ENCODE measurements at regions not wholly inside any gene's neighbourhood (a gene's known extent, or its start where the extent isn't known, plus 50 kb on each side); places are given as distances from the start of the nearest gene placed in this dataset.
"Not testable (repeated sequence)": the region's sequence is repeated elsewhere in the genome, so short reads cannot be mapped to it uniquely, and the experiment has no call there.

GRCh38 chr13:74256969-74257368 lies 122.8 kb upstream of the KLF12 start:
- no peak overlapping the region for H3K4me3 ChIP-seq (ENCODE audit: low read depth, low read length)
- no peak for TF ChIP-seq CTCF (IDR thresholded peaks at IDR 0.05; ENCODE audit: low read depth, low read length)

- no peak for TF ChIP-seq CTCF (IDR thresholded peaks at IDR 0.05; ENCODE audit: low read depth, low read length)
- no peak overlapping the region for H3K4me3 ChIP-seq (ENCODE audit: low read depth, low read length)
Measured at GRCh38 chr13:74253161-74253560, 119.0 kb upstream of the KLF12 start.

GRCh38 chr13:74251778-74252519 lies 117.7 kb upstream of the KLF12 start:
- no peak overlapping the region for H3K4me3 ChIP-seq (ENCODE audit: low read depth, low read length)
- TF ChIP-seq CTCF (IDR thresholded peaks at IDR 0.05; ENCODE audit: low read depth, low read length), result no peak

- TF ChIP-seq CTCF (IDR thresholded peaks at IDR 0.05; ENCODE audit: low read depth, low read length), result no peak
- no peak overlapping the region for H3K4me3 ChIP-seq (ENCODE audit: low read depth, low read length)
Measured at GRCh38 chr13:74250738-74251190, 116.6 kb upstream of the KLF12 start.

- TF ChIP-seq CTCF (IDR thresholded peaks at IDR 0.05; ENCODE audit: low read depth, low read length), result no peak
- H3K4me3 ChIP-seq (ENCODE audit: low read depth, low read length), result no peak overlapping the region
Measured at GRCh38 chr13:74248477-74248876, 114.3 kb upstream of the KLF12 start.

GRCh38 chr13:74246487-74246886 lies 112.3 kb upstream of the KLF12 start:
- TF ChIP-seq CTCF (IDR thresholded peaks at IDR 0.05; ENCODE audit: low read depth, low read length), result no peak
- H3K4me3 ChIP-seq (ENCODE audit: low read depth, low read length), result no peak overlapping the region

GRCh38 chr13:74243637-74244526 lies 109.7 kb upstream of the KLF12 start:
- no peak for TF ChIP-seq CTCF (IDR thresholded peaks at IDR 0.05; ENCODE audit: low read depth, low read length)
- H3K4me3 ChIP-seq (ENCODE audit: low read depth, low read length), result no peak overlapping the region

- H3K4me3 ChIP-seq (ENCODE audit: low read depth, low read length), result not testable (repeated sequence)
Measured at GRCh38 chr13:74241343-74241742, 107.1 kb upstream of the KLF12 start.
